Mesendoderm (in vitro differentiated cells): ENCODE measurements at regions not wholly inside any gene's neighbourhood (a gene's known extent, or its start where the extent isn't known, plus 50 kb on each side); places are given as distances from the start of the nearest gene placed in this dataset.
"Not testable (repeated sequence)": the region's sequence is repeated elsewhere in the genome, so short reads cannot be mapped to it uniquely, and the experiment has no call there.

Experiments used
- DNase-seq: peaks from one replicate; pipeline ENCODE4 v3.0.0; 2013
- H2AK5ac ChIP-seq: 2 replicates; pipeline ENCODE4 v1.6.1; 2013; ENCODE audit warnings: low read length, inconsistent platforms
- H2BK120ac ChIP-seq: 2 replicates; pipeline ENCODE4 v1.6.1; 2013; ENCODE audit warnings: low read depth, mild to moderate bottlenecking, low read length, moderate library complexity, mixed read lengths
- H2BK15ac ChIP-seq: replicated peaks from 2 replicates; pipeline ENCODE4 v1.6.1; 2013; ENCODE audit warnings: low read depth, mild to moderate bottlenecking, moderate library complexity
- H2BK5ac ChIP-seq: 2 replicates; pipeline ENCODE4 v1.6.1; 2013; ENCODE audit warnings: low read length, inconsistent platforms
- H3K18ac ChIP-seq: 2 replicates; pipeline ENCODE4 v1.6.1; 2013; ENCODE audit warnings: mild to moderate bottlenecking, low read length, mixed read lengths
- H3K23ac ChIP-seq: one replicate; pipeline ENCODE4 v1.6.1; 2013; ENCODE audit warnings: low read length
- H3K27ac ChIP-seq: 2 replicates; pipeline ENCODE4 v1.5.1; 2013; ENCODE audit warnings: low read depth, mild to moderate bottlenecking, inconsistent platforms, low read length, moderate library complexity
- H3K27me3 ChIP-seq: 2 replicates; pipeline ENCODE4 v1.6.1; 2013; ENCODE audit warnings: low read length, control low read depth, mild to moderate bottlenecking, inconsistent platforms; ENCODE audit not compliant: insufficient read depth, poor library complexity
- H3K36me3 ChIP-seq: 2 replicates; pipeline ENCODE4 v1.6.1; 2013; ENCODE audit warnings: low read length, inconsistent platforms; ENCODE audit not compliant: control insufficient read depth, insufficient read depth
- H3K4ac ChIP-seq: one replicate; pipeline ENCODE4 v1.6.1; 2013; ENCODE audit warnings: low read depth, mild to moderate bottlenecking, low read length, moderate library complexity
- H3K4me1 ChIP-seq: 2 replicates; pipeline ENCODE4 v1.6.1; 2013; ENCODE audit warnings: low read depth, low read length, inconsistent platforms; ENCODE audit not compliant: control insufficient read depth
- H3K4me2 ChIP-seq: 2 replicates; pipeline ENCODE4 v1.6.1; 2013; ENCODE audit warnings: low read length
- H3K4me3 ChIP-seq: 2 replicates; pipeline ENCODE4 v1.5.1; 2013; ENCODE audit warnings: mild to moderate bottlenecking, low read length
- H3K56ac ChIP-seq: one replicate; pipeline ENCODE4 v1.6.1; 2013; ENCODE audit warnings: low read length
- H3K79me1 ChIP-seq: 2 replicates; pipeline ENCODE4 v1.6.1; 2013; ENCODE audit warnings: low read length, inconsistent platforms
- H3K79me2 ChIP-seq: 2 replicates; pipeline ENCODE4 v1.6.1; 2013; ENCODE audit warnings: mild to moderate bottlenecking, low read length; ENCODE audit not compliant: control insufficient read depth, insufficient read depth
- H3K9ac ChIP-seq: 2 replicates; pipeline ENCODE4 v1.6.1; 2013; ENCODE audit warnings: low read length, inconsistent platforms
- H4K5ac ChIP-seq: one replicate; pipeline ENCODE4 v1.6.1; 2013; ENCODE audit warnings: low read length
- H4K8ac ChIP-seq: one replicate; pipeline ENCODE4 v1.6.1; 2013; ENCODE audit warnings: low read depth, mild to moderate bottlenecking, control low read depth, low read length, moderate library complexity
- WGBS: extraction: QIAGEN DNeasy Blood & Tissue Kit; methylation state at CpG from one replicate; pipeline ENCODE4 v1.1.7; 2013; ENCODE audit warnings: low lambda C conversion rate, missing lambda C conversion rate; ENCODE audit not compliant: insufficient coverage; ENCODE audit errors: extremely low coverage; 5-methylcytosine and 5-hydroxymethylcytosine counted together

- no peak overlapping the region for H2AK5ac ChIP-seq
- H3K18ac ChIP-seq = no peak overlapping the region
- no CpG with 5 or more reads among the region's 2 CpGs for WGBS
- no peak for DNase-seq
- no peaks in the 10 kb centered on the region for H3K79me2 ChIP-seq
- H2BK15ac ChIP-seq = no peak overlapping the region
- no peaks in the 10 kb centered on the region for H3K27me3 ChIP-seq
- no peaks in the 10 kb centered on the region for H3K4me1 ChIP-seq
- no peak overlapping the region for H2BK120ac ChIP-seq
- H4K8ac ChIP-seq = no peak overlapping the region
- H3K23ac ChIP-seq = no peak overlapping the region
- H3K79me1 ChIP-seq = no peaks in the 10 kb centered on the region
- H3K4ac ChIP-seq = no peak overlapping the region
- no peak overlapping the region for H3K27ac ChIP-seq
- no peaks in the 10 kb centered on the region for H3K36me3 ChIP-seq
- H3K4me2 ChIP-seq = no peak overlapping the region
- no peak overlapping the region for H3K56ac ChIP-seq
- H3K4me3 ChIP-seq = no peak overlapping the region
- no peak overlapping the region for H2BK5ac ChIP-seq
- H4K5ac ChIP-seq = no peak overlapping the region
- no peak overlapping the region for H3K9ac ChIP-seq
Observed at GRCh38 chr12:46693518-46693917, 132.3 kb downstream of the SLC38A4 start.

- no peaks in the 10 kb centered on the region for H3K27me3 ChIP-seq
- DNase-seq = no peak
- H3K9ac ChIP-seq = no peak overlapping the region
- H3K4me2 ChIP-seq = no peak overlapping the region
- no peaks in the 10 kb centered on the region for H3K79me1 ChIP-seq
- no peak overlapping the region for H3K18ac ChIP-seq
- no CpG with 5 or more reads among the region's 4 CpGs for WGBS
- H2BK120ac ChIP-seq = no peak overlapping the region
- no peaks in the 10 kb centered on the region for H3K36me3 ChIP-seq
- no peak overlapping the region for H2BK5ac ChIP-seq
- no peaks in the 10 kb centered on the region for H3K79me2 ChIP-seq
- no peak overlapping the region for H3K23ac ChIP-seq
- no peak overlapping the region for H2BK15ac ChIP-seq
- H3K27ac ChIP-seq = no peak overlapping the region
- H3K4ac ChIP-seq = no peak overlapping the region
- H3K4me3 ChIP-seq = no peak overlapping the region
- no peak overlapping the region for H4K5ac ChIP-seq
- H2AK5ac ChIP-seq = no peak overlapping the region
- H3K4me1 ChIP-seq = no peaks in the 10 kb centered on the region
- H3K56ac ChIP-seq = no peak overlapping the region
- no peak overlapping the region for H4K8ac ChIP-seq
Observed at GRCh38 chr12:46693034-46693433, 132.8 kb downstream of the SLC38A4 start.

- no peaks in the 10 kb centered on the region for H3K79me1 ChIP-seq
- no peak overlapping the region for H3K23ac ChIP-seq
- no peak overlapping the region for H2BK120ac ChIP-seq
- H3K4me3 ChIP-seq = no peak overlapping the region
- no peak overlapping the region for H3K4me2 ChIP-seq
- H3K18ac ChIP-seq = no peak overlapping the region
- no peaks in the 10 kb centered on the region for H3K36me3 ChIP-seq
- H3K27ac ChIP-seq = no peak overlapping the region
- H3K9ac ChIP-seq = no peak overlapping the region
- no peak overlapping the region for H2AK5ac ChIP-seq
- no peaks in the 10 kb centered on the region for H3K79me2 ChIP-seq
- no peak for DNase-seq
- no peaks in the 10 kb centered on the region for H3K27me3 ChIP-seq
- no peak overlapping the region for H2BK5ac ChIP-seq
- no peak overlapping the region for H4K8ac ChIP-seq
- no peak overlapping the region for H3K4ac ChIP-seq
- no peak overlapping the region for H3K56ac ChIP-seq
- no peak overlapping the region for H4K5ac ChIP-seq
- no CpG with 5 or more reads among the region's 3 CpGs for WGBS
- H3K4me1 ChIP-seq = no peaks in the 10 kb centered on the region
- H2BK15ac ChIP-seq = no peak overlapping the region
Observed at GRCh38 chr12:46692606-46693005, 133.2 kb downstream of the SLC38A4 start.

GRCh38 chr12:46686267-46686942, 139.4 kb downstream of the SLC38A4 start:
- Histone ChIP-seq H3K27ac (no peak overlapping the region), H2BK15ac (no peak overlapping the region), H3K4ac (no peak overlapping the region), H3K56ac (no peak overlapping the region), H2BK5ac (no peak overlapping the region), H3K79me1 (no peaks in the 10 kb centered on the region), H2BK120ac (no peak overlapping the region), H2AK5ac (no peak overlapping the region), H3K9ac (no peak overlapping the region), H3K4me2 (no peak overlapping the region), H3K4me3 (no peak overlapping the region), H3K23ac (no peak overlapping the region), H3K18ac (no peak overlapping the region), H3K36me3 (no peaks in the 10 kb centered on the region), H4K5ac (no peak overlapping the region), H4K8ac (no peak overlapping the region), H3K79me2 (no peaks in the 10 kb centered on the region), H3K4me1 (no peaks in the 10 kb centered on the region), H3K27me3 (no peaks in the 10 kb centered on the region)
- WGBS = no CpG with 5 or more reads among the region's 3 CpGs
- DNase-seq = no peak

- H2BK120ac ChIP-seq, H3K56ac ChIP-seq, H3K4me1 ChIP-seq, H3K4ac ChIP-seq, H2BK15ac ChIP-seq, H3K27ac ChIP-seq, H3K4me2 ChIP-seq, H2BK5ac ChIP-seq, H3K36me3 ChIP-seq, H3K18ac ChIP-seq, DNase-seq, H4K8ac ChIP-seq, H3K9ac ChIP-seq, H2AK5ac ChIP-seq, H4K5ac ChIP-seq, H3K4me3 ChIP-seq, H3K27me3 ChIP-seq, H3K79me2 ChIP-seq, H3K23ac ChIP-seq, H3K79me1 ChIP-seq: not testable (repeated sequence)
- no CpG with 5 or more reads among the region's 3 CpGs for WGBS
Observed at GRCh38 chr12:46684243-46684642, 141.6 kb downstream of the SLC38A4 start.

- Histone ChIP-seq H3K23ac (no peak overlapping the region), H3K36me3 (no peaks in the 10 kb centered on the region), H3K27me3 (no peaks in the 10 kb centered on the region), H3K18ac (no peak overlapping the region), H2BK120ac (no peak overlapping the region), H3K9ac (no peak overlapping the region), H4K8ac (no peak overlapping the region), H3K4ac (no peak overlapping the region), H4K5ac (no peak overlapping the region), H3K4me1 (no peaks in the 10 kb centered on the region), H3K79me2 (no peaks in the 10 kb centered on the region), H2BK15ac (no peak overlapping the region), H3K79me1 (no peaks in the 10 kb centered on the region), H2BK5ac (no peak overlapping the region), H2AK5ac (no peak overlapping the region), H3K4me2 (no peak overlapping the region), H3K4me3 (no peak overlapping the region), H3K56ac (no peak overlapping the region), H3K27ac (no peak overlapping the region)
- no CpG with 5 or more reads among the region's 1 CpG for WGBS
- no peak for DNase-seq
Observed at GRCh38 chr12:46682148-46682547, 143.6 kb downstream of the SLC38A4 start.
